PC-9 (cell line): ENCODE measurements at regions not wholly inside any gene's neighbourhood (a gene's known extent, or its start where the extent isn't known, plus 50 kb on each side); places are given as distances from the start of the nearest gene placed in this dataset.

ENCODE experiments used
- EZH2 ChIP-seq: fragments of 200-600 bp; sonication (generic); IDR thresholded peaks from 2 replicates; pipeline ENCODE4 v1.8.0; 2017; ENCODE audit warnings: antibody characterized with exemption, low read depth
- TF ChIP-seq, protein P1 (sequence below): fragments of 200-600 bp; sonication (generic); conservative IDR thresholded peaks from 2 replicates; pipeline ENCODE4 v1.6.1; 2017; ENCODE audit warnings: mixed run types, antibody characterized with exemption, mild to moderate bottlenecking, moderate library complexity

DNA sequence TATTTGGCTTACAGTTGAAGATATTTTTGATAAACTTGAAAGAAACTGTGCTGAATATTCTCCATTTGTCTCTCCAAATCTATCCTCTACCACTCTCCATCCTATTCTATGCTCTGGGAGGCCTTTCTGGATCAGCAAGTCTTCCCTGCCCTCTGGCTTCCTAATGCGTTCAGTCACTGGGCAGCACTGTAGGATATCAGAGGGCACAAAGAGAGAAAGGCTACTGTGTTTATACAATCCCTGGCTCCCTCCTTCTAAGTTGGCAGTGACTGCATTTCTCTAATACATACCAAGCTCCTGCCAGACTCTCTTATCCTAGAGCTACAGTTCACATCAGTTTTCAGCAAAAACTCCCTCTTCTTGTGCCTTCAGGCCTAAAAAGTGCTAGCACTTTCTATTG lies 102.1 kb upstream of the FHIT start:
- TF ChIP-seq, protein P1, sequence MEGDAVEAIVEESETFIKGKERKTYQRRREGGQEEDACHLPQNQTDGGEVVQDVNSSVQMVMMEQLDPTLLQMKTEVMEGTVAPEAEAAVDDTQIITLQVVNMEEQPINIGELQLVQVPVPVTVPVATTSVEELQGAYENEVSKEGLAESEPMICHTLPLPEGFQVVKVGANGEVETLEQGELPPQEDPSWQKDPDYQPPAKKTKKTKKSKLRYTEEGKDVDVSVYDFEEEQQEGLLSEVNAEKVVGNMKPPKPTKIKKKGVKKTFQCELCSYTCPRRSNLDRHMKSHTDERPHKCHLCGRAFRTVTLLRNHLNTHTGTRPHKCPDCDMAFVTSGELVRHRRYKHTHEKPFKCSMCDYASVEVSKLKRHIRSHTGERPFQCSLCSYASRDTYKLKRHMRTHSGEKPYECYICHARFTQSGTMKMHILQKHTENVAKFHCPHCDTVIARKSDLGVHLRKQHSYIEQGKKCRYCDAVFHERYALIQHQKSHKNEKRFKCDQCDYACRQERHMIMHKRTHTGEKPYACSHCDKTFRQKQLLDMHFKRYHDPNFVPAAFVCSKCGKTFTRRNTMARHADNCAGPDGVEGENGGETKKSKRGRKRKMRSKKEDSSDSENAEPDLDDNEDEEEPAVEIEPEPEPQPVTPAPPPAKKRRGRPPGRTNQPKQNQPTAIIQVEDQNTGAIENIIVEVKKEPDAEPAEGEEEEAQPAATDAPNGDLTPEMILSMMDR, result no peak
- TF ChIP-seq EZH2, result no peak
